HUES48 (cell line): ENCODE measurements at regions not wholly inside any gene's neighbourhood (a gene's known extent, or its start where the extent isn't known, plus 50 kb on each side); places are given as distances from the start of the nearest gene placed in this dataset.
"Not testable (repeated sequence)": the region's sequence is repeated elsewhere in the genome, so short reads cannot be mapped to it uniquely, and the experiment has no call there.

Experiments used
- H3K27ac ChIP-seq: one replicate; pipeline ENCODE4 v1.7.0; 2013; ENCODE audit warnings: low read depth, low read length, inconsistent platforms
- H3K27me3 ChIP-seq: 2 replicates; pipeline ENCODE4 v1.6.1; 2013; ENCODE audit warnings: mild to moderate bottlenecking, low read length; ENCODE audit not compliant: control insufficient read depth, insufficient read depth
- H3K36me3 ChIP-seq: 2 replicates; pipeline ENCODE4 v1.6.1; 2013; ENCODE audit warnings: low read length; ENCODE audit not compliant: control insufficient read depth, insufficient read depth
- H3K4me1 ChIP-seq: 2 replicates; pipeline ENCODE4 v1.6.1; 2013; ENCODE audit warnings: mild to moderate bottlenecking, low read length; ENCODE audit not compliant: control insufficient read depth, insufficient read depth
- H3K4me3 ChIP-seq: 2 replicates; pipeline ENCODE4 v1.5.1; 2013; ENCODE audit warnings: mild to moderate bottlenecking, low read depth, low read length
- H3K9ac ChIP-seq: 2 replicates; pipeline ENCODE4 v1.6.1; 2013; ENCODE audit warnings: mild to moderate bottlenecking, low read depth, low read length, moderate library complexity
- H3K9me3 ChIP-seq: 2 replicates; pipeline ENCODE4 v1.6.1; 2013; ENCODE audit warnings: low read length; ENCODE audit not compliant: control insufficient read depth, insufficient read depth

GRCh38 chr2:83305758-83306378 is 1153.2 kb downstream of the SUCLG1 start:
- no peaks in the 10 kb centered on the region for H3K27me3 ChIP-seq
- H3K27ac ChIP-seq = peak overlapping the region; percentile 48
- no peak overlapping the region for H3K9ac ChIP-seq
- no peak overlapping the region for H3K4me3 ChIP-seq
- H3K4me1 ChIP-seq = no peaks in the 10 kb centered on the region
- H3K9me3 ChIP-seq = no peaks in the 10 kb centered on the region
- H3K36me3 ChIP-seq = no peaks in the 10 kb centered on the region

- Histone ChIP-seq H3K27me3 (no peaks in the 10 kb centered on the region), H3K4me3 (no peak overlapping the region), H3K27ac (no peak overlapping the region), H3K36me3 (no peaks in the 10 kb centered on the region), H3K9me3 (peaks cover 5% of the 10 kb centered on the region), H3K9ac (no peak overlapping the region), H3K4me1 (peaks cover 5% of the 10 kb centered on the region; the same call in 1 of the 2 replicates)
These were observed 1168.0 kb downstream of the SUCLG1 start for GRCh38 chr2:83291083-83291482.

GRCh38 chr2:83282841-83283240 is 1176.2 kb downstream of the SUCLG1 start:
- no peak overlapping the region for H3K4me3 ChIP-seq
- no peaks in the 10 kb centered on the region for H3K36me3 ChIP-seq
- H3K27ac ChIP-seq = peak overlapping the region; percentile 95
- H3K9ac ChIP-seq = peak overlapping the region; percentile 51; the same call in 1 of the 2 replicates
- H3K9me3 ChIP-seq = peaks cover 25% of the 10 kb centered on the region
- no peaks in the 10 kb centered on the region for H3K27me3 ChIP-seq
- peaks cover 34% of the 10 kb centered on the region; the same call in 1 of the 2 replicates for H3K4me1 ChIP-seq

- Histone ChIP-seq H3K9ac (no peak overlapping the region), H3K27ac (no peak overlapping the region), H3K4me1 (peaks cover 31% of the 10 kb centered on the region; the same call in 1 of the 2 replicates), H3K27me3 (no peaks in the 10 kb centered on the region), H3K4me3 (no peak overlapping the region; the same call in 1 of the 2 replicates), H3K9me3 (peaks cover 25% of the 10 kb centered on the region), H3K36me3 (no peaks in the 10 kb centered on the region)
These were observed 1176.9 kb downstream of the SUCLG1 start for GRCh38 chr2:83282043-83282795.

GRCh38 chr2:83280391-83280790 is 1178.7 kb downstream of the SUCLG1 start:
- H3K27ac ChIP-seq = no peak overlapping the region
- H3K36me3 ChIP-seq = no peaks in the 10 kb centered on the region
- H3K4me3 ChIP-seq = no peak overlapping the region
- H3K9ac ChIP-seq = no peak overlapping the region
- peaks cover 31% of the 10 kb centered on the region; the same call in 1 of the 2 replicates for H3K4me1 ChIP-seq
- peaks cover 13% of the 10 kb centered on the region for H3K9me3 ChIP-seq
- H3K27me3 ChIP-seq = no peaks in the 10 kb centered on the region

- no peaks in the 10 kb centered on the region for H3K36me3 ChIP-seq
- H3K9ac ChIP-seq = no peak overlapping the region
- H3K27ac ChIP-seq = no peak overlapping the region
- H3K27me3 ChIP-seq = no peaks in the 10 kb centered on the region
- H3K4me3 ChIP-seq = no peak overlapping the region
- no peaks in the 10 kb centered on the region for H3K4me1 ChIP-seq
- H3K9me3 ChIP-seq = no peaks in the 10 kb centered on the region
These were observed 1185.8 kb downstream of the SUCLG1 start for GRCh38 chr2:83273322-83273721.

- no peak overlapping the region for H3K4me3 ChIP-seq
- no peaks in the 10 kb centered on the region for H3K36me3 ChIP-seq
- H3K27me3 ChIP-seq = no peaks in the 10 kb centered on the region
- no peak overlapping the region for H3K27ac ChIP-seq
- no peak overlapping the region for H3K9ac ChIP-seq
- peaks cover 10% of the 10 kb centered on the region for H3K4me1 ChIP-seq
- 0 out of 2 replicates have a peak, but pooled peaks cover 6% of the 10 kb centered on the region for H3K9me3 ChIP-seq
These were observed 1197.4 kb downstream of the SUCLG1 start for GRCh38 chr2:83261591-83262136.

GRCh38 chr2:83253848-83254247 is 1205.2 kb downstream of the SUCLG1 start:
- Histone ChIP-seq H3K9ac (no peak overlapping the region), H3K27ac (no peak overlapping the region), H3K4me1 (no peaks in the 10 kb centered on the region), H3K36me3 (no peaks in the 10 kb centered on the region), H3K27me3 (no peaks in the 10 kb centered on the region), H3K4me3 (no peak overlapping the region), H3K9me3 (no peaks in the 10 kb centered on the region; the same call in 1 of the 2 replicates)

- H3K9ac ChIP-seq = no peak overlapping the region
- H3K4me1 ChIP-seq = no peaks in the 10 kb centered on the region
- no peak overlapping the region for H3K4me3 ChIP-seq
- no peaks in the 10 kb centered on the region for H3K36me3 ChIP-seq
- H3K27me3 ChIP-seq = no peaks in the 10 kb centered on the region
- peaks cover 16% of the 10 kb centered on the region for H3K9me3 ChIP-seq
- H3K27ac ChIP-seq = no peak overlapping the region
These were observed 1207.7 kb downstream of the SUCLG1 start for GRCh38 chr2:83251321-83251872.

GRCh38 chr2:83245806-83246537 is 1213.1 kb downstream of the SUCLG1 start:
- peaks cover 23% of the 10 kb centered on the region for H3K9me3 ChIP-seq
- H3K27me3 ChIP-seq, H3K4me3 ChIP-seq, H3K27ac ChIP-seq, H3K9ac ChIP-seq, H3K36me3 ChIP-seq, H3K4me1 ChIP-seq: not testable (repeated sequence)
